Ishikawa (cell line): ENCODE measurements at regions not wholly inside any gene's neighbourhood (a gene's known extent, or its start where the extent isn't known, plus 50 kb on each side); places are given as distances from the start of the nearest gene placed in this dataset.

ENCODE experiments used
- CEBPB ChIP-seq: IDR thresholded peaks from 2 replicates; pipeline ENCODE4 v1.6.1; 2012
- CREB1 ChIP-seq: IDR thresholded peaks from 2 replicates; pipeline ENCODE4 v1.6.1; 2012; ENCODE audit warnings: low read depth
- EGR1 ChIP-seq: IDR thresholded peaks from 2 replicates; pipeline ENCODE4 v1.6.1; 2012
- EP300 ChIP-seq: IDR thresholded peaks from 2 replicates; pipeline ENCODE4 v1.6.1; 2012; ENCODE audit warnings: borderline replicate concordance
- FOXM1 ChIP-seq: IDR thresholded peaks from 2 replicates; pipeline ENCODE4 v1.6.1; 2012; ENCODE audit warnings: low read depth, borderline replicate concordance
- NFIC ChIP-seq: IDR thresholded peaks from 2 replicates; pipeline ENCODE4 v1.6.1; 2012
- RAD21 ChIP-seq: IDR thresholded peaks from 2 replicates; pipeline ENCODE4 v1.6.1; 2012; ENCODE audit warnings: low read depth
- REST ChIP-seq: IDR thresholded peaks from 2 replicates; pipeline ENCODE4 v1.6.1; 2012; ENCODE audit warnings: low read depth, mild to moderate bottlenecking
- TAF1 ChIP-seq: IDR thresholded peaks from 2 replicates; pipeline ENCODE4 v1.6.1; 2012; ENCODE audit warnings: low read depth, mild to moderate bottlenecking
- TCF12 ChIP-seq: IDR thresholded peaks from 2 replicates; pipeline ENCODE4 v1.6.1; 2012; ENCODE audit warnings: low read depth
- TEAD4 ChIP-seq: IDR thresholded peaks from 2 replicates; pipeline ENCODE4 v1.6.1; 2012
- YY1 ChIP-seq: IDR thresholded peaks from 2 replicates; pipeline ENCODE4 v1.6.1; 2012; ENCODE audit warnings: low read depth
- ZBTB7A ChIP-seq: IDR thresholded peaks from 2 replicates; pipeline ENCODE4 v1.6.1; 2012; ENCODE audit warnings: low read depth
- TF ChIP-seq, protein P1 (sequence below): IDR thresholded peaks from 2 replicates; pipeline ENCODE4 v1.6.1; 2012
- TF ChIP-seq, protein P2 (sequence below): IDR thresholded peaks from 2 replicates; pipeline ENCODE4 v1.6.1; 2012

- TF ChIP-seq CREB1 (no peak), TCF12 (no peak), FOXM1 (no peak), EP300 (no peak), NFIC (no peak), TAF1 (no peak), TEAD4 (no peak), RAD21 (no peak)
- TF ChIP-seq, protein P1, sequence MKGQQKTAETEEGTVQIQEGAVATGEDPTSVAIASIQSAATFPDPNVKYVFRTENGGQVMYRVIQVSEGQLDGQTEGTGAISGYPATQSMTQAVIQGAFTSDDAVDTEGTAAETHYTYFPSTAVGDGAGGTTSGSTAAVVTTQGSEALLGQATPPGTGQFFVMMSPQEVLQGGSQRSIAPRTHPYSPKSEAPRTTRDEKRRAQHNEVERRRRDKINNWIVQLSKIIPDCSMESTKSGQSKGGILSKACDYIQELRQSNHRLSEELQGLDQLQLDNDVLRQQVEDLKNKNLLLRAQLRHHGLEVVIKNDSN = no peak
- TF ChIP-seq, protein P2, sequence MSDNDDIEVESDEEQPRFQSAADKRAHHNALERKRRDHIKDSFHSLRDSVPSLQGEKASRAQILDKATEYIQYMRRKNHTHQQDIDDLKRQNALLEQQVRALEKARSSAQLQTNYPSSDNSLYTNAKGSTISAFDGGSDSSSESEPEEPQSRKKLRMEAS = no peak
Measured at GRCh38 chr1:228944296-228944695, 209.0 kb downstream of the RHOU start.

GRCh38 chr1:228944935-228945371 lies 209.7 kb downstream of the RHOU start:
- TF ChIP-seq FOXM1 (no peak), TAF1 (no peak), TEAD4 (no peak), CEBPB (no peak), EGR1 (no peak), ZBTB7A (no peak), TCF12 (no peak), NFIC (no peak), YY1 (no peak), RAD21 (no peak)
- TF ChIP-seq, protein P1 = no peak
- TF ChIP-seq, protein P2 = no peak

DNA sequence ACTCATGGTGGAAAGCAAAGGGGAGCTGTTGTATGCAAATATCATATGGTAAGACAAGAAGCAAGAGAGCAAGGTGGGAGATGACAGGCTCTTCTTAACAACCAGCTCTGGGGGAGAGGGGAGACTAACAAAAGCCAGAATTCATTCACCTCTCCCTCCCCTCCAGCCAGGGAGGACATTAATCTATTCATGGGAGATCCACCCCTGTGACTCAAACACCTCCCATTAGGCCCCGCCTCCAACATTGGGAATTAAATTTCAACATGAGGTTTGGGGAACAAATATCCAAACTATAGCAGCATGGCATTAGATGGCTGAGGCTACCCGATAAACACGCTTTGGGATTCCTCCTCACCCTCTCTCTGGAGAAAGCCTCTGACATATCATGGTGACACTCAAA lies 210.6 kb downstream of the RHOU start:
- no peak for TF ChIP-seq TEAD4
- TF ChIP-seq FOXM1 = no peak
- no peak for TF ChIP-seq ZBTB7A
- no peak for TF ChIP-seq TAF1
- no peak for TF ChIP-seq NFIC
- no peak for TF ChIP-seq RAD21
- TF ChIP-seq TCF12 = no peak
- no peak for TF ChIP-seq CEBPB
- TF ChIP-seq EGR1 = no peak
- TF ChIP-seq YY1 = no peak
- TF ChIP-seq REST = no peak
- no peak for TF ChIP-seq CREB1

DNA sequence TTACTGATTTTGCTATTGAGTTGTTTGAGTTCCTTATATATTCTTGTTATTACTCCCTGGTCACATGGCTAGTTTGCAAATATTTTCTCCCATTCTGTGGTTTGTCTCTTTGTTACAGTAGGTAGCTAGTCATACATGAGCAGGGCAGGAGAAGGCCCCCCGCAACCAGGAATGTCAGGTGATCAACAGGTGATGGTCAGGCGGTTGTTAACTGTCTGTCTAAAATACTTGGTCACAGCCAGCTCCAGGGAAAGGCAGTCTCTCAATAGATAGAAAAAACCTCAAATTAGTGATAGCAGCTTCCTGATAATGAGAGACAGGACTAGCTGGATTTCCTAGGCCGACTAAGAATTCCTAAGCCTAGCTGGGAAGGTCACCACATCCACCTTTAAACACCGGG lies 217.9 kb downstream of the RHOU start:
- TF ChIP-seq FOXM1 (no peak), EP300 (no peak), RAD21 (no peak), TCF12 (no peak), YY1 (no peak), NFIC (no peak), REST (no peak), EGR1 (no peak), TAF1 (no peak), ZBTB7A (no peak), TEAD4 (no peak)
- TF ChIP-seq, protein P2 = no peak

- no peak for TF ChIP-seq REST
Measured at GRCh38 chr1:228955691-228956090, 220.4 kb downstream of the RHOU start.
